ENCODE measurements at regions not wholly inside any gene's neighbourhood (a gene's known extent, or its start where the extent isn't known, plus 50 kb on each side); places are given as distances from the start of the nearest gene placed in this dataset.

GRCh38 chr18:24663026-24663425, 202.6 kb downstream of the HRH4 start:
- no peak overlapping the region for H3K4me3 Mint-ChIP-seq
- intact Hi-C loops (cut with micrococcal nuclease), result no loop called here

GRCh38 chr18:24669015-24669414, 208.6 kb downstream of the HRH4 start:
- Histone ChIP-seq H3K9ac (ENCODE audit: insufficient read depth, low read length, poor library complexity, severe bottlenecking) (no peak overlapping the region), H3K4me3 (replicated peaks in 1 of 3; ENCODE audit: low read depth in 2 of 3, low read length in 3 of 3) (no peak overlapping the region), H3K79me2 (ENCODE audit: insufficient read depth, low read length) (no peaks in the 10 kb centered on the region), H3K27me3 (ENCODE audit: control insufficient read depth in 2 of 2, insufficient read depth in 2 of 2, low read length in 2 of 2) (no peaks in the 10 kb centered on the region), H3K9me3 (replicated peaks in 1 of 2; ENCODE audit: control insufficient read depth in 1 of 2, insufficient read depth in 1 of 2, low read length in 2 of 2) (no peaks in the 10 kb centered on the region), H3K4me2 (replicated peaks; ENCODE audit: extremely low read depth, low read length, poor library complexity, severe bottlenecking) (no peak overlapping the region), H4K20me1 (ENCODE audit: insufficient read depth, low read length) (no peaks in the 10 kb centered on the region), H3K4me1 (ENCODE audit: control insufficient read depth in 1 of 2, insufficient read depth in 2 of 2, low read length in 2 of 2) (no peaks in the 10 kb centered on the region), H3K27ac (ENCODE audit: low read depth in 1 of 2, low read length in 2 of 2) (no peak overlapping the region), H3K36me3 (replicated peaks in 1 of 2; ENCODE audit: control insufficient read depth in 1 of 2, insufficient read depth in 2 of 2, low read length in 2 of 2) (no peaks in the 10 kb centered on the region), H2AFZ (ENCODE audit: insufficient read depth, low read depth, low read length, poor library complexity, severe bottlenecking) (no peak overlapping the region)
- WGBS (ENCODE audit: insufficient coverage), result no CpG with 5 or more reads among the region's 2 CpGs
- Mint-ChIP-seq H3K27ac (no peak overlapping the region), H3K36me3 (no peaks in the 10 kb centered on the region), H3K4me1 (peaks cover 2% of the 10 kb centered on the region), H3K4me3 (no peak overlapping the region), H3K9me3 (no peaks in the 10 kb centered on the region), H3K27me3 (ENCODE audit: low read depth in 3 of 3) (peaks cover 0 to 2% (median 0%) of the 10 kb centered on the region in 3 donors)
- intact Hi-C loops (cut with micrococcal nuclease), result no loop called here
- no peak for DNase-seq
- TF ChIP-seq CTCF (IDR thresholded peaks at IDR 0.05), result no peak

More at GRCh38 chr18:24663026-24663425, 202.6 kb downstream of the HRH4 start:
- H3K27me3 ChIP-seq (ENCODE audit: control insufficient read depth in 2 of 2, insufficient read depth in 2 of 2, low read length in 2 of 2), result no peaks in the 10 kb centered on the region
- Mint-ChIP-seq H3K4me1 (peaks cover 16% of the 10 kb centered on the region), H3K36me3 (no peaks in the 10 kb centered on the region), H3K9me3 (no peaks in the 10 kb centered on the region), H3K27me3 (ENCODE audit: low read depth in 3 of 3) (peaks cover 0 to 4% (median 4%) of the 10 kb centered on the region in 3 donors), H3K27ac (no peak overlapping the region)
- H2AFZ ChIP-seq (ENCODE audit: insufficient read depth, low read depth, low read length, poor library complexity, severe bottlenecking), result no peak overlapping the region
- no peaks in the 10 kb centered on the region for H3K36me3 ChIP-seq (replicated peaks in 1 of 2; ENCODE audit: control insufficient read depth in 1 of 2, insufficient read depth in 2 of 2, low read length in 2 of 2)
- H3K4me3 ChIP-seq (replicated peaks in 1 of 3; ENCODE audit: low read depth in 2 of 3, low read length in 3 of 3), result no peak overlapping the region
- H3K9ac ChIP-seq (ENCODE audit: insufficient read depth, low read length, poor library complexity, severe bottlenecking), result no peak overlapping the region
- no peak for TF ChIP-seq CTCF (IDR thresholded peaks at IDR 0.05)
- DNase-seq, result no peak
- no peaks in the 10 kb centered on the region for H3K79me2 ChIP-seq (ENCODE audit: insufficient read depth, low read length)
- no peak overlapping the region for H3K4me2 ChIP-seq (replicated peaks; ENCODE audit: extremely low read depth, low read length, poor library complexity, severe bottlenecking)
- H4K20me1 ChIP-seq (ENCODE audit: insufficient read depth, low read length), result no peaks in the 10 kb centered on the region
- no peak overlapping the region for H3K27ac ChIP-seq (ENCODE audit: low read depth in 1 of 2, low read length in 2 of 2)
- H3K4me1 ChIP-seq (ENCODE audit: control insufficient read depth in 1 of 2, insufficient read depth in 2 of 2, low read length in 2 of 2), result peaks cover 0 to 9% of the 10 kb centered on the region in 2 donors
- WGBS (ENCODE audit: insufficient coverage), result 100% methylated on average over 2 of the region's 5 CpGs
- no peaks in the 10 kb centered on the region for H3K9me3 ChIP-seq (replicated peaks in 1 of 2; ENCODE audit: control insufficient read depth in 1 of 2, insufficient read depth in 1 of 2, low read length in 2 of 2)

Data from CD14-positive monocyte (primary cell).